K562 (cell line): ENCODE measurements at regions not wholly inside any gene's neighbourhood (a gene's known extent, or its start where the extent isn't known, plus 50 kb on each side); places are given as distances from the start of the nearest gene placed in this dataset.

Source experiments
- CTCF ChIP-seq, 3 experiments: IDR thresholded peaks in 2 of 3; conservative IDR thresholded peaks in 1 of 3; 2 replicates each; pipeline ENCODE4 v1.5.1; 2011 to 2012; ENCODE audit warnings: low read length in 3 of 3, mild to moderate bottlenecking in 3 of 3, control low read depth in 2 of 3, improper control_type of control experiment in 1 of 3, inconsistent platforms in 1 of 3, low read depth in 1 of 3, mixed read lengths in 1 of 3, moderate library complexity in 1 of 3; ENCODE audit not compliant: insufficient read depth in 2 of 3
- ELK1 ChIP-seq: sonication (generic); formaldehyde crosslinking; IDR thresholded peaks from 2 replicates; pipeline ENCODE4 v1.8.1; 2022; ENCODE audit warnings: missing genetic modification reagents
- KLF16 ChIP-seq: IDR thresholded peaks from 2 replicates; pipeline ENCODE4 v1.6.1; 2016; ENCODE audit warnings: antibody characterized with exemption
- MAX ChIP-seq: sonication (generic); formaldehyde crosslinking; IDR thresholded peaks from 2 replicates; pipeline ENCODE4 v1.9.0; 2022; ENCODE audit warnings: mild to moderate bottlenecking, missing genetic modification reagents
- MYC ChIP-seq, 2 experiments: fragments of 250-450 bp in 1 of 2; sonication (Bioruptor Pico) in 1 of 2; IDR thresholded peaks; 2 replicates each; pipeline versions ENCODE4 v1.5.1 to v1.6.1; 2012 to 2021; ENCODE audit warnings: low read depth in 2 of 2, borderline replicate concordance in 1 of 2, improper control_type of control experiment in 1 of 2, low read length in 1 of 2, mild to moderate bottlenecking in 1 of 2, moderate library complexity in 1 of 2
- PKNOX1 ChIP-seq: fragments of 450-650 bp; IDR thresholded peaks from 2 replicates; pipeline ENCODE4 v1.6.1; 2016
- POLR2A ChIP-seq: fragments of 450-650 bp; conservative IDR thresholded peaks from 2 replicates; pipeline ENCODE4 v1.6.1; 2016
- RBBP5 ChIP-seq: fragments of 200-600 bp; sonication (generic); IDR thresholded peaks from 2 replicates; pipeline ENCODE4 v1.6.1; 2012; ENCODE audit warnings: borderline replicate concordance, mild to moderate bottlenecking, low read length, control low read depth, inconsistent platforms; ENCODE audit not compliant: insufficient read depth, poor library complexity, severe bottlenecking
- ZKSCAN8 ChIP-seq: fragments of 200-800 bp; sonication (Bioruptor generic); IDR thresholded peaks from 2 replicates; pipeline ENCODE4 v1.6.1; 2016; ENCODE audit warnings: missing genetic modification characterization, missing compliant biosample characterization
- ZNF274 ChIP-seq: IDR thresholded peaks from 2 replicates; pipeline ENCODE4 v1.6.1; 2011; ENCODE audit warnings: low read depth, mild to moderate bottlenecking, low read length, moderate library complexity, borderline replicate concordance
- ZNF609 ChIP-seq: sonication (generic); formaldehyde crosslinking; IDR thresholded peaks from 2 replicates; pipeline ENCODE4 v1.8.1; 2023; ENCODE audit warnings: missing genetic modification reagents, mild to moderate bottlenecking, borderline replicate concordance
- ZZZ3 ChIP-seq: fragments of 450-650 bp; IDR thresholded peaks from 2 replicates; pipeline ENCODE4 v1.6.1; 2016; ENCODE audit warnings: antibody characterized with exemption, mild to moderate bottlenecking, moderate library complexity
- TF ChIP-seq, protein P1 (sequence below): fragments of 450-650 bp; IDR thresholded peaks from 2 replicates; pipeline ENCODE4 v1.6.1; 2018; ENCODE audit warnings: mild to moderate bottlenecking, low read depth; ENCODE audit not compliant: partially characterized antibody

DNA sequence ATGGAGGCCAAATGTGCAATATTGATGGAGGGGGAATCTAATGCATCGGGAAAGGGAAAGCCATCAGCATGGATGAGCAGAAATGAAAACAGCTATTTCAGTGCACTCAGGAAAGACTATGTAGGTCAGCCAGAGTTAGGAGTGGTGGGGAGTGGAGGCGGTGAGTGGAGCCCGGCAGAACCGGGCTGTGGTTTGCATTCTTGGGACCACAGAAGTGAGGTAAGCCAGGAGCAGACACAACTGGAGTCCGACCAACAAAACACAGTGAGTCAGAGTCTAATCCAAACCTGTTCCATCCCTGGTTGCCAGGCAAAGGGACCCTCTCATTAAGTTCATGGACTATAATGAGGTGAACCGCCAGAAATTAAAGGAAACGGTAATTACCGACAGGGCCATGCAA lies 61.1 kb upstream of the RAB12 start:
- TF ChIP-seq PKNOX1 (no peak), CTCF (IDR thresholded peaks at IDR 0.05 in 2 of 3, conservative IDR thresholded peaks at IDR 0.05 in 1 of 3; ENCODE audit: insufficient read depth in 2 of 3, low read depth in 1 of 3, low read length in 3 of 3) (no peak), MAX (CRISPR knock-in tag) (no peak), ZZZ3 (no peak), RBBP5 (no peak), MYC (IDR thresholded peaks at IDR 0.05; ENCODE audit: low read depth, low read length) (no peak), MYC (CRISPR knock-in tag; IDR thresholded peaks at IDR 0.05; ENCODE audit: borderline replicate concordance, low read depth) (no peak), ELK1 (CRISPR knock-in tag) (no peak), ZNF609 (CRISPR knock-in tag) (no peak), KLF16 (no peak), POLR2A (no peak), ZNF274 (no peak), ZKSCAN8 (CRISPR knock-in tag) (no peak)
- TF ChIP-seq, protein P1, sequence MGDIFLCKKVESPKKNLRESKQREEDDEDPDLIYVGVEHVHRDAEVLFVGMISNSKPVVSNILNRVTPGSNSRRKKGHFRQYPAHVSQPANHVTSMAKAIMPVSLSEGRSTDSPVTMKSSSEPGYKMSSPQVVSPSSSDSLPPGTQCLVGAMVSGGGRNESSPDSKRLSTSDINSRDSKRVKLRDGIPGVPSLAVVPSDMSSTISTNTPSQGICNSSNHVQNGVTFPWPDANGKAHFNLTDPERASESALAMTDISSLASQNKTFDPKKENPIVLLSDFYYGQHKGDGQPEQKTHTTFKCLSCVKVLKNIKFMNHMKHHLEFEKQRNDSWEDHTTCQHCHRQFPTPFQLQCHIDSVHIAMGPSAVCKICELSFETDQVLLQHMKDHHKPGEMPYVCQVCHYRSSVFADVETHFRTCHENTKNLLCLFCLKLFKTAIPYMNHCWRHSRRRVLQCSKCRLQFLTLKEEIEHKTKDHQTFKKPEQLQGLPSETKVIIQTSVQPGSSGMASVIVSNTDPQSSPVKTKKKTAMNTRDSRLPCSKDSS: no peak
